HCT116 (cell line): ENCODE measurements at regions not wholly inside any gene's neighbourhood (a gene's known extent, or its start where the extent isn't known, plus 50 kb on each side); places are given as distances from the start of the nearest gene placed in this dataset.

Source experiments
- ATAC-seq: fragments of 200-7000 bp; cut with Tn5 transposase; 2 replicates; pipeline ENCODE4 v1.9.1; 2020; ENCODE audit warnings: mild to moderate bottlenecking, moderate library complexity
- BruUV-seq: library from RNA; stranded (reverse); fragments of 400-500 nt; replicated peaks from 2 replicates; lab custom pipeline; 2021; lab: Mats Ljungman, UMichigan
- CTCF ChIA-PET: fragments of 300-600 bp; sonication (Branson Sonifier 250); formaldehyde crosslinking; loops from one replicate; lab custom pipeline; 2021; ENCODE audit warnings: antibody characterized with exemption; lab: Charles Lee
- POLR2A ChIA-PET: fragments of 300-600, 350-600 bp; sonication (Branson Sonifier 250); formaldehyde crosslinking; loops from one replicate; lab custom pipeline; 2021; ENCODE audit warnings: antibody characterized with exemption; lab: Charles Lee
- RAD21 ChIA-PET, 2 experiments: fragments of 300-600 bp; sonication (Branson Sonifier 250); formaldehyde crosslinking; loops; one replicate each; lab custom pipeline; 2023; ENCODE audit warnings: low total read pairs in 2 of 2; ENCODE audit not compliant: uncharacterized antibody in 2 of 2, unreplicated experiment in 2 of 2, low non-redundant PET in 1 of 2; lab: Charles Lee
- DNase-seq: peaks from one replicate; pipeline ENCODE4 v3.0.0-alpha.2; 2010; ENCODE audit warnings: low read depth, low spot score
- H2AFZ ChIP-seq: fragments of 200-600 bp; shearing (Covaris generic), sonication (generic); 2 replicates; pipeline ENCODE4 v1.6.1; 2017; ENCODE audit warnings: low read depth, mixed run types, mixed read lengths, antibody characterized with exemption, low read length; ENCODE audit not compliant: poor library complexity, severe bottlenecking
- H3K27ac ChIP-seq: 2 replicates; pipeline ENCODE4 v1.5.1; 2012; ENCODE audit warnings: low read depth, low read length
- H3K27me3 ChIP-seq: fragments of 200-600 bp; sonication (generic); 2 replicates; pipeline ENCODE4 v1.6.1; 2016; ENCODE audit warnings: mixed run types, low read length, mixed read lengths; ENCODE audit not compliant: insufficient read depth
- H3K36me3 ChIP-seq, 2 experiments: fragments of 200-500 bp in 1 of 2; fragments of 200-600 bp in 1 of 2; sonication (Bioruptor generic) in 1 of 2; sonication (generic) in 1 of 2; 2 replicates each; pipeline versions ENCODE4 v1.5.1 to v1.6.1; 2014 to 2016; ENCODE audit warnings: low read length in 2 of 2, inconsistent platforms in 1 of 2, mixed read lengths in 1 of 2, mixed run types in 1 of 2; ENCODE audit not compliant: insufficient read depth in 2 of 2, control insufficient read depth in 1 of 2
- H3K4me1 ChIP-seq, 2 experiments: fragments of 200-600 bp in 1 of 2; sonication (generic) in 1 of 2; 2 replicates each; pipeline versions ENCODE4 v1.5.1 to v1.6.1; 2012 to 2017; ENCODE audit warnings: low read length in 2 of 2, inconsistent platforms in 1 of 2, mild to moderate bottlenecking in 1 of 2, mixed read lengths in 1 of 2, mixed run types in 1 of 2, moderate library complexity in 1 of 2; ENCODE audit not compliant: insufficient read depth in 2 of 2, control insufficient read depth in 1 of 2
- H3K4me2 ChIP-seq: fragments of 200-600 bp; sonication (generic); 2 replicates; pipeline ENCODE4 v1.6.1; 2017; ENCODE audit warnings: mixed run types, low read length, mixed read lengths
- H3K4me3 ChIP-seq, 2 experiments: fragments of 200-600 bp in 1 of 2; sonication (generic) in 1 of 2; replicated peaks in 1 of 2; 2 replicates each; pipeline ENCODE4 v1.5.1; 2011 to 2016; ENCODE audit warnings: low read length in 2 of 2, control low read depth in 1 of 2, low read depth in 1 of 2, mild to moderate bottlenecking in 1 of 2, mixed read lengths in 1 of 2, mixed run types in 1 of 2
- H3K79me2 ChIP-seq: fragments of 200-600 bp; sonication (generic); 2 replicates; pipeline ENCODE4 v1.6.1; 2017; ENCODE audit warnings: mild to moderate bottlenecking, mixed run types, low read length, moderate library complexity, mixed read lengths; ENCODE audit not compliant: insufficient read depth
- H3K9ac ChIP-seq: fragments of 200-600 bp; sonication (generic); 2 replicates; pipeline ENCODE4 v1.6.1; 2016; ENCODE audit warnings: low read length, mixed read lengths
- H3K9me2 ChIP-seq: fragments of 200-600 bp; sonication (generic), shearing (Covaris generic); 2 replicates; pipeline ENCODE4 v1.6.1; 2017; ENCODE audit warnings: mixed run types, mild to moderate bottlenecking, moderate library complexity; ENCODE audit not compliant: insufficient read depth
- H3K9me3 ChIP-seq, 2 experiments: fragments of 200-500 bp in 1 of 2; fragments of 200-600 bp in 1 of 2; sonication (Bioruptor generic) in 1 of 2; sonication (generic) in 1 of 2; 2 replicates each; pipeline ENCODE4 v1.6.1; 2014 to 2017; ENCODE audit warnings: low read length in 2 of 2, mixed read lengths in 2 of 2, inconsistent platforms in 1 of 2, low read depth in 1 of 2, mild to moderate bottlenecking in 1 of 2, mixed run types in 1 of 2, moderate library complexity in 1 of 2; ENCODE audit not compliant: control insufficient read depth in 1 of 2, insufficient read depth in 1 of 2
- H4K20me1 ChIP-seq: fragments of 200-600 bp; sonication (generic), shearing (Covaris generic); 2 replicates; pipeline ENCODE4 v1.6.1; 2017; ENCODE audit warnings: mixed run types, mild to moderate bottlenecking, moderate library complexity; ENCODE audit not compliant: insufficient read depth
- FOSL1 ChIP-seq: IDR thresholded peaks from 2 replicates; pipeline ENCODE4 v1.6.1; 2012; ENCODE audit warnings: low read depth
- JUND ChIP-seq: IDR thresholded peaks from 2 replicates; pipeline ENCODE4 v1.6.1; 2012
- POLR2AphosphoS5 ChIP-seq: IDR thresholded peaks from 2 replicates; pipeline ENCODE4 v1.6.1; 2011; ENCODE audit warnings: mild to moderate bottlenecking, low read depth, low read length, moderate library complexity
- REST ChIP-seq: IDR thresholded peaks from 2 replicates; pipeline ENCODE4 v1.6.1; 2012; ENCODE audit warnings: low read depth
- YY1 ChIP-seq: IDR thresholded peaks from 2 replicates; pipeline ENCODE4 v1.6.1; 2011; ENCODE audit warnings: low read length, low read depth, moderate library complexity, mild to moderate bottlenecking; ENCODE audit not compliant: insufficient replicate concordance; ENCODE audit errors: extremely low read depth
- ZNF274 ChIP-seq: fragments of 200-500 bp; sonication (Bioruptor generic); IDR thresholded peaks from 2 replicates; pipeline ENCODE4 v1.6.1; 2014; ENCODE audit warnings: mild to moderate bottlenecking, low read depth, low read length, inconsistent platforms
- intact Hi-C: fragments of 100-400 bp; cut with micrococcal nuclease; formaldehyde crosslinking; loops from 2 replicates; pipeline ENCODE4 v1.10.0; 2022

GRCh38 chr1:221076391-221076811, 197.2 kb downstream of the HLX start:
- H2AFZ ChIP-seq = no peak overlapping the region
- intact Hi-C loops = no loop called here
- no peak overlapping the region for H3K4me3 ChIP-seq
- CTCF ChIA-PET = no interaction called here
- H3K4me2 ChIP-seq = no peak overlapping the region
- ATAC-seq (no peak), DNase-seq (no peak)
- H4K20me1 ChIP-seq = no peaks in the 10 kb centered on the region
- TF ChIP-seq YY1 (no peak), POLR2AphosphoS5 (no peak), FOSL1 (no peak), REST (no peak), ZNF274 (no peak), JUND (no peak)
- no peaks in the 10 kb centered on the region for H3K9me2 ChIP-seq
- H3K27ac ChIP-seq = no peak overlapping the region
- no TSS peak for BruUV-seq
- no peaks in the 10 kb centered on the region for H3K36me3 ChIP-seq
- POLR2A ChIA-PET = no interaction called here
- H3K27me3 ChIP-seq = no peaks in the 10 kb centered on the region
- RAD21 ChIA-PET = no interaction called here
- no peaks in the 10 kb centered on the region for H3K9me3 ChIP-seq
- H3K4me1 ChIP-seq = no peaks in the 10 kb centered on the region
- H3K79me2 ChIP-seq = no peaks in the 10 kb centered on the region
- H3K9ac ChIP-seq = no peak overlapping the region
